ENCODE measurements at regions not wholly inside any gene's neighbourhood (a gene's known extent, or its start where the extent isn't known, plus 50 kb on each side); places are given as distances from the start of the nearest gene placed in this dataset.

- BruUV-seq (replicated peaks) = no TSS peak
- H3K9ac ChIP-seq (ENCODE audit: low read length) = no peak overlapping the region
- no peaks in the 10 kb centered on the region for H4K20me1 ChIP-seq (ENCODE audit: low read length)
- no peak for ATAC-seq
- H3K4me3 ChIP-seq (ENCODE audit: low read length) = no peak overlapping the region
- H3K9me3 ChIP-seq (ENCODE audit: low read length) = no peaks in the 10 kb centered on the region
- no peaks in the 10 kb centered on the region for H3K36me3 ChIP-seq (ENCODE audit: low read depth, low read length)
- H2AFZ ChIP-seq (ENCODE audit: low read length) = no peak overlapping the region
- H3K27ac ChIP-seq (ENCODE audit: low read length) = no peak overlapping the region
- TF ChIP-seq CTCF (conservative IDR thresholded peaks at IDR 0.05; ENCODE audit: low read depth, low read length) = peak; percentile 61
- no peak for TF ChIP-seq EZH2 (IDR thresholded peaks at IDR 0.05; ENCODE audit: low read length, unreplicated experiment)
- peak; percentile 48 for DNase-seq
- no peaks in the 10 kb centered on the region for H3K27me3 ChIP-seq (ENCODE audit: low read length)
- H3K4me1 ChIP-seq (ENCODE audit: insufficient read depth, low read length) = no peaks in the 10 kb centered on the region
- H3K79me2 ChIP-seq (ENCODE audit: low read length) = no peaks in the 10 kb centered on the region
- H3F3A ChIP-seq (ENCODE audit: low read length, unreplicated experiment) = no peaks in the 10 kb centered on the region
- ChIA-PET CTCF (interaction anchor here (0.8 kb wide), 1 partner anchor 834 kb away, joined by 3 read pairs; no protein-coding TSS in a partner anchor), POLR2A (ENCODE audit: unreplicated experiment) (no interaction called here)
- intact Hi-C loops (cut with micrococcal nuclease) = no loop called here
- no peak overlapping the region for H3K4me2 ChIP-seq (ENCODE audit: low read length)
- no peaks in the 10 kb centered on the region for H3K9me2 ChIP-seq (replicated peaks; ENCODE audit: low read length)
These were observed 57.3 kb upstream of the TCEAL2 start for GRCh38 chrX:102067966-102068723.

- Histone ChIP-seq H3K9me2 (replicated peaks; ENCODE audit: low read length) (no peaks in the 10 kb centered on the region), H3K9ac (ENCODE audit: low read length) (no peak overlapping the region), H3K4me3 (ENCODE audit: low read length) (no peak overlapping the region), H3K4me2 (ENCODE audit: low read length) (no peak overlapping the region), H4K20me1 (ENCODE audit: low read length) (no peaks in the 10 kb centered on the region), H3K9me3 (ENCODE audit: low read length) (no peaks in the 10 kb centered on the region), H2AFZ (ENCODE audit: low read length) (no peak overlapping the region), H3F3A (ENCODE audit: low read length, unreplicated experiment) (no peaks in the 10 kb centered on the region), H3K27me3 (ENCODE audit: low read length) (no peaks in the 10 kb centered on the region), H3K36me3 (ENCODE audit: low read depth, low read length) (no peaks in the 10 kb centered on the region), H3K79me2 (ENCODE audit: low read length) (no peaks in the 10 kb centered on the region), H3K27ac (ENCODE audit: low read length) (no peak overlapping the region), H3K4me1 (ENCODE audit: insufficient read depth, low read length) (no peaks in the 10 kb centered on the region)
- no peak for DNase-seq
- no TSS peak for BruUV-seq (replicated peaks)
- intact Hi-C loops (cut with micrococcal nuclease) = no loop called here
- no peak for TF ChIP-seq CTCF (conservative IDR thresholded peaks at IDR 0.05; ENCODE audit: low read depth, low read length)
- no peak for ATAC-seq
- CTCF ChIA-PET = no interaction called here
- POLR2A ChIA-PET (ENCODE audit: unreplicated experiment) = no interaction called here
These were observed 61.9 kb upstream of the TCEAL2 start for GRCh38 chrX:102063445-102064074.

GRCh38 chrX:102044496-102044895 is 81.0 kb upstream of the TCEAL2 start:
- Histone ChIP-seq H3K9ac (ENCODE audit: low read length) (no peak overlapping the region), H3K79me2 (ENCODE audit: low read length) (no peaks in the 10 kb centered on the region), H3K9me2 (replicated peaks; ENCODE audit: low read length) (no peaks in the 10 kb centered on the region), H3K36me3 (ENCODE audit: low read depth, low read length) (no peaks in the 10 kb centered on the region), H3K4me3 (ENCODE audit: low read length) (no peak overlapping the region), H2AFZ (ENCODE audit: low read length) (no peak overlapping the region), H4K20me1 (ENCODE audit: low read length) (no peaks in the 10 kb centered on the region), H3K27me3 (ENCODE audit: low read length) (no peaks in the 10 kb centered on the region), H3F3A (ENCODE audit: low read length, unreplicated experiment) (no peaks in the 10 kb centered on the region), H3K4me2 (ENCODE audit: low read length) (no peak overlapping the region), H3K27ac (ENCODE audit: low read length) (no peak overlapping the region), H3K4me1 (ENCODE audit: insufficient read depth, low read length) (no peaks in the 10 kb centered on the region), H3K9me3 (ENCODE audit: low read length) (no peaks in the 10 kb centered on the region)
- DNase-seq = no peak
- intact Hi-C loops (cut with micrococcal nuclease) = no loop called here
- CTCF ChIA-PET = no interaction called here
- POLR2A ChIA-PET (ENCODE audit: unreplicated experiment) = no interaction called here
- ATAC-seq = no peak
- BruUV-seq (replicated peaks) = no TSS peak
- no peak for TF ChIP-seq EZH2 (IDR thresholded peaks at IDR 0.05; ENCODE audit: low read length, unreplicated experiment)
- TF ChIP-seq CTCF (conservative IDR thresholded peaks at IDR 0.05; ENCODE audit: low read depth, low read length) = no peak
- no peak for TF ChIP-seq EZH2phosphoT487 (IDR thresholded peaks at IDR 0.05; ENCODE audit: borderline replicate concordance, low read length)
